ENCODE measurements at regions not wholly inside any gene's neighbourhood (a gene's known extent, or its start where the extent isn't known, plus 50 kb on each side); places are given as distances from the start of the nearest gene placed in this dataset.
"Not testable (repeated sequence)": the region's sequence is repeated elsewhere in the genome, so short reads cannot be mapped to it uniquely, and the experiment has no call there.

DNA sequence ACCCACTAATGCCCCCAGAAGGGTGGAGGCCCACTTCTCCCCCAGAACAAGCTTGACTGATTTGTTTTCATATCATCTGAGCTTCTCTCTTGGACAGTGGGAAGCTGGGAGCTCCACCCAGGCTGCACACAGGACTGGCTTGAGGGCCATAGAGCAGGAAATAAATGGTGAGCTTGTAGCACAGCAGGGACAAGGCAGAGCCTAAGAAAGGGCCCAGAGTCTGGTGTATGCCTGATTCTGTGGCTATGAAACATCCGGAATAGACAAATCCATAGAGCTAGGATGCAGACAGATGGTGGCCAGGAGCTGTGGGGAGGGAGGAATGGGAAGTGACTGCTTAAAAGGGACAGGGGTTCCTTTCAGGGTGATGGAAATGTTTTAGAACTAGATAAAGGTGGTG, 79.0 kb downstream of the ARL6IP4 start:
- DNase-seq, result no peak

DNA sequence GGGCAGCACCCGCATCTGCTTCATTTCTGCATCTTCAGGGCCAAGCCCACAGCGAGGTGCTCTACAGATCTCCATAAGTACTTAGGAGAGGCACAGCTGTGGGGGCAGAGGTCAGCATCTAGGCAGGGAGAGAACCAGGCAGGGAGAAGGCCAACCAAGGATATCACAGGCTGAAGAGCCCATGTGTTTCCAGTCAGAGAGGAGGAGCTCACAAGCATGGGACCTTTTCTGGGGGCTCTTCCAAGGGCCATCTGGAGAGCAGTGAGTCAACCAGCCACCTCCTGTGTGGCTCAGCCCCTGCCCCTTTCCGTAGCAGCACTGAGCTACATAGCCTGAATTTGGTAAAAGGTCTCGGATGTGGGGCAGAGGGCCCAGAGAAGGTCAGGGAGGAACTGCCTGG, 78.5 kb downstream of the ARL6IP4 start:
- no peak for DNase-seq

DNA sequence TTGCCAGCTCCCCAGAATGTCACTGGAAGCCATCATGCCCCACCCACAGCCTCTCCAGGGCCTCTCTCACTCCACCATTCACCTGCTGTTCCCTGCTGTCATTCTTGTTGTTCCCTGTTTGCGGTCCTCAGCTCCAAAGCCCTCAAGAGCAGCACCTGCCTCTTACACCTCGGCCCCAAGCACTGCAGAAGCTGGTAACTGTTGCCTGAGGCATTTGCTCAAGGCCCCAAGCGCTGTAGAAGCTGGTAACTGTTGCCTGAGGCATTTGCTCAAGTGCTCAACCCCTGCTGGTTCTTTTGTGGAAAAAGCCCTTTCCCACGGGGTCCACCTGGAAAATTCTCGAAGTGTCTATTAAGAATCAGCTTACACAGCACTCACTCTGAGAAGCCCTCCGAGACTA, 78.0 kb downstream of the ARL6IP4 start:
- peak; percentile 18 for DNase-seq

DNA sequence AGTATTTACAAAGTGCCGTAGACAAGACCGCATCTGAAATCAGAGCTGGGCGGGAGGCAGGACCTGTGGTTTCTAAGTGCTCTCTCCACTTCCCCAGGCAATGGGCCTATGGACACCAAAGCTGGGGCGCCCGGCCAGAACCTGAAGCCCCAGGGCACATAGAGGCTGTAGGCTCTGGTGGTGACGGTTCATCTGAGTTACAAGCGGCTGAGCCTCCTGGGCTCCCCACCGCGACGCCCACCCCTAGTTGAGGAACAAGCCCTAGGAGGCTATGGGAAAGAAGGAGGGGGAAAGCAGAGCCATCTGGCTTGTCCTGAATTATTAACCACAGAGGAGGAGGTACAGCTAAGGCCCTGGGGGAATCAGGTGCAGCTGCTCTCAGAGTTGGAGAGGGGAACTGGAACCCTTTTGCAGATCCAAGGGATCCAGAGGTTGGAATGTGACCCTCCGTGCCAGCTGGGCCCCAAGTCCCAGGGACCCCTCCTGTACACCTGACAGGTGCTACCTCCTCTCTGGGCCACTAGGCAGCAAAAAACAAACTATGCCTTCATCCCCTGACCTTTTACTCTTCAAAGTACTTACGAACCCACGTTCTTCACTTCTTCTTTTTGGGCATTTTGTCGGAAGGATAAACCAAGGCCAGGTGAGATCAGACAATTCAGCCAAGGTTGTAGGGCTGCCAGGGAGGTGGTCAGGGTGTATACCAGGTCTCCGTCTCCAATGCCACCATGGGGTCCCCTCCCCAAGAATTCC, 77.2 kb downstream of the ARL6IP4 start:
- DNase-seq, result no peak

DNA sequence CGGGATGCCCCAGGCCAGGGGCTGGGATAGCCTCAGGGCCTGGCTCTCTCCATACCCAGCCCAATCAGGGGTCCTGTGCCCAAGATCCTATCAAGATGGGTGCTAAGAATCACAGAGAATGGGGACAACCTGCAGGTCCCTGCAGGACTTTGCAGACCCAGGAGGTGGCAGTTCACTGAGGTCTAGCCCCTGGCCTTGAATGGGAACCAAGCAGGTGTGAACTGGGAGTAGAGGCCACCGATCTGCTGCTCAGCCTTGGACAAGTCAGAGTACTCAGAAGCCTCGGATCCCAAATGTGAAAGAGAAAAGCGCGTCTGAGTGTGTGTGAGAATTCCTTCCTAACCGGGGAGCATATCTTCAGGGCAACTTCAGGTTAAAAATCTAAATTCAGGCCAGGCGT, 76.2 kb downstream of the ARL6IP4 start:
- no peak for DNase-seq

DNA sequence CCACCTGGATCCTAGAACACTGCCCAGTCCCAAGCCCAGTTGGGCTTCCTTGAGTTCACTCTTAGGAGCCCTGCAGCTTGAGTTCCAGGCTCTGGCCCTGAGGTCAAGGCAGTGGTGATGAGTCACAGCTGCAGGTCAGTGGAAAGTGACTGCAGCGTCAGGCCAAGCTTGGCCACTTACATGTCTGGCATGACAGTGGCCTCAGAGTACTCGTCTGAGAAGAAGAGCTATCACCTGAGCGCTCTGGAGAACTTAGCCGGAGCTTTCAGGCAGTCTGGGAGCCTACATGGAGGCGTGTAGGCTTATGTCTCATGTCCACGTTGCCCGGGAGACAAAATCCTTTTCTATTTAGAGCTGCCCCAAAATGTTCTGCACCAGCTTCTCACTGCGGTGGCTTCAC, 75.6 kb downstream of the ARL6IP4 start:
- no peak for DNase-seq

DNA sequence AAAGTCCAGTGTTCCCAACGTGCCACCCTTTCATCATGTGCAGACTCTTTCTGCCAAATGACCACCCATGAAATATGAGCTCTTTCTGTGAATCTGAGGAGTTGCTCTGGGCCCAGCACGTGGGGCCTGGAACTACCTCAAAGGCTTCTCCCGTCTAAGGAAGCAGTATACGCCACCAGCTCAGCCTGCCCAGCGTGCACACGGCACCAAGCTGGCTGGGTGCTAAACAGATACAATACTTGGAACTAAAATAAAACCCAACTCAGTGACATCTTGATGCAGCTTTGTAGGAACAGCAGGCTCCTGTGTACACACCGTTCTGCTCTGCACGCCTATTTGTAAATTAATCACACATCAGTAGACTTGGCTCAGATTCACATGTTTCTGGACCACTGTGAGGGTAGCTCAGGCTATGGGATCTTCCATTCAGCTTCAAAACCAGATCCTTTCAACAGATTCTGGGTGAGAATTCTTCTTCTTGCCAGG, 74.8 kb downstream of the ARL6IP4 start:
- no peak for DNase-seq

DNA sequence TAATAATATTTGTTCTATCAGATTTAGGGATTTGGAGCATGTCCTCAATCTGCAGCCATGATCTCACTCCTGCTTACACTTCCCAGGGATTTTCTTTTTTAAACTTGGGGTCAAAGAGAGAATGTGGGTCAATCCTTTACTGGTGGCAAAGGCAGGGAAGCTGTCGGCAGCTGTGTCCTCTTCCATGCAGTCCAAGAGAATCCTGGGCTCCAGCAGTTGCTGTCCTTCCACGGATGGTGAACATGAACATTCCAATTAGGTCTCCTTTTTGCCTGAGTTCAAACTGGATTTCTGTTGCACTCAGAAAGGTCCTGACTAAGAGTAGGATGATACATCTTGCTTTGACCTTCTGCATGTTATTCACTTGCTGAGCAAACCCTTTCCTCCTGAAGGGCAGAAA, 73.9 kb downstream of the ARL6IP4 start:
- DNase-seq, result no peak

DNA sequence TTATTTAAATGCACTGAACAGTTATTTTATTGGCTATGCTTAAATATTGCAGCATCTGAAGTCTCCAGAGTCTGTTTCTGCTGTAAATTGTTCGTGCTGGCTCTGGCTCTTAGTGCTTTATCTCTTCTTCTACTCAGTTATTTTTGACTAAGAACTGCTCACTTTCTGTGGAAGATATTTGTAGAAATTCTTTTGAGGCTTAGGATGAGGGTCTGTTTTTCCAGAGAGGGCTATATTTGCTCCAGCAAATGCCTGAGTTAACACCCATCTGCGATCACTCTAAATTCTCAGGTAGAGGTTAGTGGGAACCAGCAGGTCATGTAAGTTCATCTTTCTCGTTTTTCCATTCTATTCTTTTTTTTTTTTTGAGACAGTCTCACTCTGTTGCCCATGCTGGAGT, 71.1 kb downstream of the ARL6IP4 start:
- DNase-seq, result no peak

DNA sequence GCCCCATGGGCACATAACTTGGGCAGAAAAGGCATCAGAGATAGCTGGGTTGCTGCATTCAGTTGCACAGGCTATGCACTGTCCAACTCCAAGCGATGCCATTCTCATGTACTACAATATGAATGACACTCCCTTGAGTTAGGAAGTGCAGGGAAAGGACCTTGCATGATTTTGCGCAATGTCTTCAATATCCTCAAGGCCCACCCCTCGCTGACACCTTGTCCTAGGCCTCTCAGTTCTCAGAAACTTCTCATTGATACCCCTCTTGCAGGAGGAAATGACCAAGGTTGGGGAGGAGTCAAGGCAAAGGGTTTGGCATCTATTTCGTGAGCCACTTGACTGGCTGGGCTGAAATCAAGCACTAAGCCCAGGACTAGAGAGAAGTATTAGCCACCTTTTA, 70.4 kb downstream of the ARL6IP4 start:
- no peak for DNase-seq

DNA sequence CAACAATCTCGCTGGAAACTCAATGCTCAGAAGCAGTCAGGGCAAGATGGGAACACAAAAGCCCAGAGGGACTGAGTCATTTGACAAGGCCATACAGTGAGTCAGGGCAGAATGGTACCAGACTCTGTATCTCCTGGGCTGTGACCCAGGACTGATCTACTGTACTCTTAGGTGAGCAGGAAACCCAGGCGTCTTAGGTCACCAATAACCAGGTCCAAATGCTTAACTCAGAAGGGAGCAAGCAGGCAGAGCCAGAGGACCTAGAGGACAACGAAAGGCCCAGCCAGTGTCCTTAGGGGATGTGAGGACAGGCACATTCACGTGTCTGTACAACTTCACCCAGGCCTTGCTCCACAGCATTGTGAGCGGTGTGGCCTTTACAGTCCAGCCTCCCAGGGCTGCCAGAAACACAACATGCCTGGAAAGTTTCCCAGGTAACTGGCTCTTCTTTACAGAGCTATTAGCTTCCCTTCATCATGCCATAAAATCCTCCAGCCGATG, 69.9 kb downstream of the ARL6IP4 start:
- no peak for DNase-seq

DNA sequence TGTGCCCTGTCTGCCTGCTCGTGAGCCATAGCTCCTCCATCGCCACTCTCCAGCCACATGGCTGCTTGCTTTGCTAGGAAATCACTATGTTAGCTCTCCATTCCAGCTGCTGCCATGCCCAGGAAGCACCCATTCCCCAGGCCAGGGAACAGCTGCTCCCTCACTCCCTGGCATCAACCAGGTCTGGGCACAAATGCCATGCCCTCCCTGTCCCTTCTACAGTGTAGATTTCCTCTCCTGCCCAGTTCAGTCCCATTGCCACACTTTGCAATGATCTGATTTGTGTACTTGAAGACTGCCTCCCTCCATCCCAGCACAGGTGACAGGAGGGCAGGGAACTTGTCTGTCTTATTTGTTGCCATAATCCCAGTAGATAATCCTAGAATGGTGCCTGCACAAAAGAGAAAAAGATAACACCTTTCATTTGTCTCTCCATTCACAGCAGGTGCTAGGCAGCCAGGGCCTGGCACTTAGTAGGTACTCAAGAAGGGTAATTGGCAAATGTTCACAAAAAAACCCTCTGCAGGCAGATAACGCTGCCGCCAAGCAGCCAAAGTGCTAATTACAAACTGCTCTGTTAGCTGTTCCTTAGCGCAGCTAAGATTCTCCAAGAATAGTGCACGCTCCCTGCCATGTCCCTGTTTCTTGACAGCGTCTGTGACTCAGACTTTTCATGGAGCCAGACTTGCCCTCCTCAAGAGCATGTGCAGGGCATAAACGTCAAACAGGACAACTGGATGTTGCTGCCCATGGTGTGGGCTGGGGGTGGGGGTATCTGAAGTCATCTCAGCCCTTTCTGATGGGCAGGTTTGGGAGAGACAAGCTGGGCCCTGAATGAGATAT, 69.1 kb downstream of the ARL6IP4 start:
- DNase-seq, result no peak

DNA sequence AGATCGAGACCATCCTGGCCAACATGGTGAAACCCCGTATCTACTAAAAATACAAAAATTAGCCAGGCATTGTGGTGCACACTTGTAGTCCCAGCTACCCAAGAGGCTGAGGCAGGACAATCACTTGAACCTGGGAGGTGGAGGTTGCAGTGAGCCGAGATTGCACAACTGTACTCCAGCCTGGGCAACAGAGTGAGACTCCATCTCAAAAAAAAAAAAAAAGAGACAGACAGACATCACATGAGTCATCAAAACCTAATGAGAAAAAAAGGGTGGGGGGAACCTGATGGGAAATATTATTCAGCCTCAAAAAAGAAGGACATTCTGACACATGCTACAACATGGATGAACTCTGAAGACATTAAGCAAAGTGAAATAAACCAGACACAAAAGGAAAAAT, 67.4 kb downstream of the ARL6IP4 start:
- DNase-seq, result not testable (repeated sequence)

DNA sequence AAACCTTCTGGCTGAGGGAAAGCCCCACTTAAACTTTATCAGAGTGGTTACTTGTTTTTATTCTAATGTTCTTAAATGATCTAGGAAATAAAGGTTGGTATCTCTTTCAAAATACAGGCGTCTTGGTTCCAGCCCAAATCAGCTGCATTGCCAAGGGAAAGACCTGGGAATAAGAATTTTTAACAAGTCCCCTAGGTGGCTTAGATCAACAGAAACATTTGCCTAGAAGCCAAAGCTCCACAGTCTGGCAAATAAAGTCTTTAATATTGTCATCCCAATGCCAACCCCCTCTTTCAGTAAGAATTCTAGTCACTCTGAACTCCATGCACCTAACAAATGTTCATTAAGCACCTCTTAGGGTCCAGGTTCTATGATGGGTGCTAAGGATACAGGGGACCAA, 66.8 kb downstream of the ARL6IP4 start:
- no peak for DNase-seq

DNA sequence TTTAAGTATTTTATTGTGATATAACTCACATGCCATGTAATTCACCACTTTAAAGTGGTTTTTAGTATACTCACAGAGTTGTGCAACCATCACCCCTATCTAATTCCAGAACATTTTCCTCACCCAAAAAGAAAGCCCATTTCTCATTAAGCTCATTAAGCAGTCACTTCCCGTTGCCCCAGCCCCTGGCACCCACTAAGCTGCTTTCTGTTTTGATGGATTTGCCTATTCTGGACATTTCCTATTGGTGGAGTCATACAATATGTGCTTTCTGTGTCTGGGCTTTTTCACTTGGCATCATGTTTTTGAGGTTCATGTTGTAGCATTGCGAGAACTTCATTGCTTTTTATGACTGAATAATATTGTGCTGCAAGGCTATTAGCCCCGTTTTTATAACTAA, 66.0 kb downstream of the ARL6IP4 start:
- DNase-seq, result no peak

DNA sequence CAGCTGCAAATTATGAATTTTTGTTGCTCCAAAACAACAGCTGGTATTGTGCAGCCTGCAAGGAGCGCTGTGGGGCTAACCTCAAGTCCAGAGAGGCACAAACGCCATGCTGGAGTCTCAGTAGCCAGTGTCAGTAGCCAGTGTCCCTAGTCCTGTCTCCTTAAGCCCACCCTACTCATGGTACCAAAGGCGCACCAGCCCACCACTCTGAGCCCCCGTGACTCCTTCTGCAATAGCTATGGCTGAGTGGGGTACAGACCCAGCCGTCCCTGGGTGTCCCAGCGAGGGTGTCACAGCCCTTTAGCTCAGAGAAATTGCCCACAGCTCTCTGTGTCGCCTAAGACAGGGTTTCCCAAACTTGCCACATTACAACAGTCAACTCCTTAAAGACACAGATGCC, 65.2 kb downstream of the ARL6IP4 start:
- no peak for DNase-seq

DNA sequence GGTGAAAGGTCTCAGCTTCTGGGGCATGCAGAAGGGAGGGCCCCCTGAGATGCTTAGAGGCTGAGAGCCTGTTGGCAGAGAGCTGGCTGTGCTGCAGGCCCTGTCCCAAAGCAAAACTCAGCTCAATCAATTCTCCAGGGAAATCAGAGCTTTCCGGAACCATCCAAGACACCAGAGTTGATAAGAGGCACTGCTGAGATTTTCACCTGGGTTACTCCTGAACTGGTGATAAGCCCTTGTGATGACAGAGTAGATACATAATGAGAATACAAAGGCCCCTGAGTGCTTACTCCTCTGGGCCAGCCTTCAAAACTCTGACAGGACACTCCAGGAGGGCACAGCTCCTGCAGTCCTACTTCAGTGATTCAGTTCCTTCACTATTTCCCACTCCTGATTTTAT, 63.9 kb downstream of the ARL6IP4 start:
- DNase-seq, result no peak

DNA sequence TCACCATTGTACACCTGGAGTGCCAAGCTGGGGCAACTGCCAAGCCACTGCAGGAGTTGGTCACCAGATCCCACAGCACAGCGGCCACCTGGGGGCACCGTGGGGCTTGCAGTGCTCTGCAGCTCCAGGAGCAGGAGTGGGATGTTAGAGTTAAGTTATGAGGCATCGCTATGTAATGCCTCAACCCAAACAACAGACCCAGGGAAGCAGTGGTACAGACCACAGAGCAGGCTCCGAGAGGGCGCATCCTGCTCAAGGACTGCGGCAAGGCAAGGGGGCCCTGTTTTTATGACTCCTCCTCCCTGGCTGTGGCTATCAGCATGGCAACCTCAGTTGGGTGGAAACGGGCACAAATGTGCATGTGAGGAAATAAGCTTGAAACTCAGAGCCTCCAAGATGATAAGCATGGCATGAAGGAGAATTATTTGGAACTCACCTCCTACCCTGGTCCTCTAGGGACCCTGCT, 63.1 kb downstream of the ARL6IP4 start:
- DNase-seq, result peak; percentile 63

DNA sequence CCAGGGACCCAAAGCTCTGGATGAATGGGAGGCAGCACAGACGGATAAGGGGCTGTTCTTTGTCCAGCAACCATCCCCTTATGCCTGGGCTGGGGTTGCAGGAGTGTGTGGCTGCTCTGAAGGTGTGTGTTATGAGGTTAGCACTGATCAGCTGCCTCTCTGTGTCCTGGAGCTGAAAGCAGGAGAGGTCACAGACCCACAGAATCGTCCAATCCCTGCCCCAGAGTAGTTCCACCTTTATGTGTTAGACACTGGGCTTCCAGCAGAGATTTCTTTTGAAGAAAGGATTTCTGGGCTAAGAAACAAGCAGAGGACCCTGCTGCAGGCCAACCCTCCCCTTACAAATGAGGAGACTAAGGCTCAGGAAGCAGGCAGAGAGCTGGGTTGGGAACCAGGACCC, 62.4 kb downstream of the ARL6IP4 start:
- DNase-seq, result no peak

DNA sequence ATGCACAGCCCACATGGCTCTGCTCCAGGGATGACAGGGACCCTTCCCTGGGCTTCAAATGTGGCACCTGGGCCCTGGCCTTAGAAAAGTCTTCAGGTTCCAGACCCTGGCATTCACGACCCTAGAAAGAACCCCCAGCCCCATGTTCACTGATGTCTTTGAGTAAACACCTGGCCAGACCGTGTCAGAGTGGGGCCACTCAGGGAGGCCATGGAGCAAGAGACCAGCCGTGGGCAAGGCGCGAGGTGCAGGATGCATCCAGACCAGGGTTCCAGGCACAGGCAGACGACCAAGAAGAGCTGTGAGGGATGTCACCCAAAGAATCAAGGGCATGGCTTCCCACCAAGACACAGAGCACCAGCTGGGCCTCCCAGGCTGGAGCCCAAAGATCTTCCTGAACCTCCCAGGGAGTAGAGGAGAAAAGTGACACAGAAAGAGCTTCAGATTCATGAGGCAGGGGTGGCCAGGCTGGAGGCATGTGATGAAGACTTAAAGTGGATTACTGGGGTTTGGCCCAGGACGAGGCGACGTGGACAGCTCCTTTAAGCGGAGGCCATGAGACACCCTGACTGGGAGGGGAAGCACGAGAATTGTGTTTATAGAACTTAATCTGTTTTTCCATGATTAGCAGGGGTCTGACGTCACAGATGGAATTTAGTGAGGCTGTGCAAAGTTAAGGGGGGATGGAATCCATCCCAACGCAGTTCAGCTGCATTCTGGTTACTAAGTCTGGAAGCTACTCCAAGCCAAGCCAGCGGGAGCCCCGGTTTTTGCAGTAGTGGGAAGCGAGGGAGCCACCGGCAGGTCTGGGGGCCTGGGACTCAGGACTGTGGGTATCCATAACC, 61.6 kb downstream of the ARL6IP4 start:
- no peak for DNase-seq

DNA sequence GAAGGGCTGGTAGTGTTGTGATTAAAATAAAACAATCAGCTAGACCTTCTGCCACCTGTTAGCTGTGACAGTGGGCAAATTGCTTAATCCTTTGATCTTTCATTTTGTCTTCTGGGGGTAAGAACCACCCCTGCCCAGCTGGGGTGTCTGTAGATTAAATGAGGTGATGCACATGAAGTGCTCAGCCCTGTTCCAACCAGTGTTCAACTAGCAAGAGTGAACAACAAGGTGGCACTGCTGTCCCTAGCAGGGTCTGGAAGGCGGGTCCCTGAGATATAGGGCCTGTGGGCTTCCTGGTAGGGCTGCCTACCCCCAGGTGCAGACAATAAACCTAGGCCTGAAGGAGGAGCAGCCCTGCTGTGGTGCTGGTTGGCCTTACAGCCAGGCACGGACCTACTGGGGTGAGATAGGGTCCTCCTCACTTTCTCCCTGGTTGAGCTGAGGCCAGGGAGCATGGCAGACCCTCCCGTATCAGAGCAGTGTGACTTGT, 60.6 kb downstream of the ARL6IP4 start:
- DNase-seq, result no peak

DNA sequence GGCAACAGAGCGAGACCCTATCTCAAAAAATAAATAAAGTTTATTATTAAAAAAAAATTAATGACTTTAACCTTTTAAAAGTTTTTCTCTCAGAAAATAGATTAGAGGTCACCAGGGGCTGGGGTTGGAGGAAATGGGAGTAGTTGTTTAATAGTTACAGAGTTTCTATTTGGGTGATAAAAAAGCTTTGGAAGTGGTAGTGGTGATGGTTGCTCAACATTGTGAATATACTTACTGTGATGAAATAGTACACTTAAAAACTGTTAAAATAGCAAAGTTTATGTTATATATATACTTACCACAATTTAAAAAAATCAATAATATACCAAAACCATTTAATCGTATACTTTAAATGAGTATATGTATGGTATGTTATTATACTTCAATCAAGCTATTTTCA, 59.6 kb downstream of the ARL6IP4 start:
- DNase-seq, result no peak

DNA sequence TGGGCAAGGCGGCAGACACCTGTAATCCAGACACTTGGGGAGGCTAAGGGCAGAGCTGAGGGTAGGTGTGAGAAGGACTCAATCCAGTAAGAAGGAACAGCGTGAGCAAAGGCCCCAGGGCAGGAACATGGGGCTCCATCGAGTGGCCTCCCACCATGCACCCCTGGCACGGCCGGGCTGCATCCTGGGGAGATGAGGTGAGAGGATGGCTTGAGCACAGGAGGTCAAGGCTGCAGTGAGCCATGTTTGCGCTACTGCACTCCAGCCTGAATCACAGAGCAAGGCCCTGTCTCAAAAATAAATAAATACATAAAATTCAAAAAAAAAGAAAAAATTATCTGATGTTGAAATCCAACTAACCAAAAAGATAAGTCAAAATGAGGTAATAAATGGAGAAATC, 58.5 kb downstream of the ARL6IP4 start:
- no peak for DNase-seq

Data from NCI-H1105 treated with DMSO at 0.1 percent for 48 hours (cell line).